Glutamatergic neuron (in vitro differentiated cells): ENCODE measurements at regions not wholly inside any gene's neighbourhood (a gene's known extent, or its start where the extent isn't known, plus 50 kb on each side); places are given as distances from the start of the nearest gene placed in this dataset.

ENCODE experiments used
- DNase-seq: peaks from one replicate; pipeline ENCODE4 v3.0.0; 2022
- H3K27ac Mint-ChIP-seq: one replicate; pipeline ENCODE4 v1.8.0; 2020; ENCODE audit warnings: mild to moderate bottlenecking, mixed read lengths, inconsistent platforms; ENCODE audit not compliant: unreplicated experiment
- H3K27me3 Mint-ChIP-seq: one replicate; pipeline ENCODE4 v1.8.0; 2020; ENCODE audit warnings: mild to moderate bottlenecking, moderate library complexity, mixed read lengths, inconsistent platforms; ENCODE audit not compliant: unreplicated experiment
- H3K36me3 Mint-ChIP-seq: one replicate; pipeline ENCODE4 v1.8.0; 2020; ENCODE audit warnings: mild to moderate bottlenecking, mixed read lengths, inconsistent platforms; ENCODE audit not compliant: unreplicated experiment
- H3K4me1 Mint-ChIP-seq: one replicate; pipeline ENCODE4 v1.8.0; 2020; ENCODE audit warnings: mild to moderate bottlenecking, low read depth, mixed read lengths, inconsistent platforms; ENCODE audit not compliant: unreplicated experiment
- H3K4me3 Mint-ChIP-seq: one replicate; pipeline ENCODE4 v1.8.0; 2020; ENCODE audit warnings: mild to moderate bottlenecking, mixed read lengths, inconsistent platforms; ENCODE audit not compliant: unreplicated experiment
- H3K9me3 Mint-ChIP-seq: one replicate; pipeline ENCODE4 v1.8.0; 2020; ENCODE audit warnings: mild to moderate bottlenecking, moderate library complexity, mixed read lengths, inconsistent platforms; ENCODE audit not compliant: unreplicated experiment
- TF ChIP-seq, protein P1 (sequence below): fragments of 200-600 bp; sonication (generic); IDR thresholded peaks from one replicate; pipeline ENCODE4 v1.5.0; 2021; ENCODE audit not compliant: partially characterized antibody, unreplicated experiment

DNA sequence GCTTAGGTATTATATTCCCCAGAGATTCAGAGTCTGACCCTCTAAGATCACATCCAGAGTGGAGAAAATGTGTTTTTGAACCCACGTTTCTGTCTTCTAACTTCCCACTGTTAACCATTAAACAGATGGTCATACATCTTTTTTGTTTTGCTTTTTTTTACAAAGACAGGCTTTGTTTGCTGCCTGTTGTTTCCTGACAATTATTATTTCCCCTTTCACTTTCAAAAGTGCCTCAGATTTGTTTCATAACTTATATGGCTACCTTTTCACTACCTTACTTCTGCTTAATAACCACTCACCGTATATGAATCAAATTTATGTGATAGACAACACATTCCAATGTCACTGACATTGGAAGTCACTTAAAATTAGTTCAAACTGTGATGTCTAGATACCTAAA lies 142.2 kb downstream of the HS3ST1 start:
- Mint-ChIP-seq H3K27ac (no peak overlapping the region), H3K36me3 (peaks cover 13% of the 10 kb centered on the region), H3K27me3 (peaks cover 4% of the 10 kb centered on the region), H3K4me3 (no peak overlapping the region), H3K4me1 (no peaks in the 10 kb centered on the region), H3K9me3 (no peaks in the 10 kb centered on the region)
- TF ChIP-seq, protein P1, sequence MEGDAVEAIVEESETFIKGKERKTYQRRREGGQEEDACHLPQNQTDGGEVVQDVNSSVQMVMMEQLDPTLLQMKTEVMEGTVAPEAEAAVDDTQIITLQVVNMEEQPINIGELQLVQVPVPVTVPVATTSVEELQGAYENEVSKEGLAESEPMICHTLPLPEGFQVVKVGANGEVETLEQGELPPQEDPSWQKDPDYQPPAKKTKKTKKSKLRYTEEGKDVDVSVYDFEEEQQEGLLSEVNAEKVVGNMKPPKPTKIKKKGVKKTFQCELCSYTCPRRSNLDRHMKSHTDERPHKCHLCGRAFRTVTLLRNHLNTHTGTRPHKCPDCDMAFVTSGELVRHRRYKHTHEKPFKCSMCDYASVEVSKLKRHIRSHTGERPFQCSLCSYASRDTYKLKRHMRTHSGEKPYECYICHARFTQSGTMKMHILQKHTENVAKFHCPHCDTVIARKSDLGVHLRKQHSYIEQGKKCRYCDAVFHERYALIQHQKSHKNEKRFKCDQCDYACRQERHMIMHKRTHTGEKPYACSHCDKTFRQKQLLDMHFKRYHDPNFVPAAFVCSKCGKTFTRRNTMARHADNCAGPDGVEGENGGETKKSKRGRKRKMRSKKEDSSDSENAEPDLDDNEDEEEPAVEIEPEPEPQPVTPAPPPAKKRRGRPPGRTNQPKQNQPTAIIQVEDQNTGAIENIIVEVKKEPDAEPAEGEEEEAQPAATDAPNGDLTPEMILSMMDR: no peak
- DNase-seq: no peak

GRCh38 chr4:11281720-11282119 lies 147.0 kb downstream of the HS3ST1 start:
- Mint-ChIP-seq H3K4me3 (no peak overlapping the region), H3K9me3 (peaks cover 2% of the 10 kb centered on the region), H3K27me3 (peaks cover 2% of the 10 kb centered on the region), H3K4me1 (no peaks in the 10 kb centered on the region), H3K36me3 (peaks cover 13% of the 10 kb centered on the region), H3K27ac (no peak overlapping the region)
- DNase-seq: no peak
- TF ChIP-seq, protein P1: no peak

GRCh38 chr4:11271263-11271662 lies 157.4 kb downstream of the HS3ST1 start:
- DNase-seq: no peak
- H3K4me1 Mint-ChIP-seq: no peaks in the 10 kb centered on the region
- H3K27ac Mint-ChIP-seq: no peak overlapping the region
- peaks cover 10% of the 10 kb centered on the region for H3K36me3 Mint-ChIP-seq
- no peak overlapping the region for H3K4me3 Mint-ChIP-seq
- TF ChIP-seq, protein P1: no peak
- H3K9me3 Mint-ChIP-seq: no peaks in the 10 kb centered on the region
- H3K27me3 Mint-ChIP-seq: no peaks in the 10 kb centered on the region

GRCh38 chr4:11268149-11268548 lies 160.5 kb downstream of the HS3ST1 start:
- Mint-ChIP-seq H3K4me3 (no peak overlapping the region), H3K27me3 (no peaks in the 10 kb centered on the region), H3K27ac (no peak overlapping the region), H3K9me3 (no peaks in the 10 kb centered on the region), H3K4me1 (no peaks in the 10 kb centered on the region), H3K36me3 (peaks cover 10% of the 10 kb centered on the region)
- TF ChIP-seq, protein P1: no peak
- no peak for DNase-seq

- Mint-ChIP-seq H3K4me1 (peaks cover 8% of the 10 kb centered on the region), H3K9me3 (no peaks in the 10 kb centered on the region), H3K4me3 (no peak overlapping the region), H3K27me3 (peaks cover 1% of the 10 kb centered on the region), H3K36me3 (peaks cover 10% of the 10 kb centered on the region), H3K27ac (no peak overlapping the region)
- no peak for DNase-seq
- TF ChIP-seq, protein P1: no peak
Observed at GRCh38 chr4:11264841-11265240, 163.9 kb downstream of the HS3ST1 start.
